Transverse colon (tissue), 4 donors: ENCODE measurements at regions not wholly inside any gene's neighbourhood (a gene's known extent, or its start where the extent isn't known, plus 50 kb on each side); places are given as distances from the start of the nearest gene placed in this dataset.
A peak's percentile ranks its signal among the peaks of the same experiment; 100 is the strongest.
"Not testable (repeated sequence)": the region's sequence is repeated elsewhere in the genome, so short reads cannot be mapped to it uniquely, and the experiment has no call there.

ENCODE experiments used
- DNase-seq: peaks from one replicate; pipeline ENCODE4 v3.0.0-alpha.2; 2019
- H3K27ac ChIP-seq, 4 donors: fragments of 200-600 bp; sonication (generic); 2 replicates each; pipeline ENCODE4 v1.5.1; 2016 to 2018; ENCODE audit warnings: inconsistent platforms in 4 of 4
- H3K27me3 ChIP-seq: fragments of 200-600 bp; sonication (generic); 2 replicates; pipeline ENCODE4 v1.5.1; 2017; ENCODE audit warnings: inconsistent platforms
- H3K36me3 ChIP-seq, 4 donors: fragments of 200-600 bp; sonication (generic); 2 replicates each; pipeline ENCODE4 v1.5.1; 2017 to 2019; ENCODE audit warnings: inconsistent platforms in 4 of 4
- H3K4me1 ChIP-seq, 4 donors: fragments of 200-600 bp; sonication (generic); 2 replicates each; pipeline ENCODE4 v1.5.1; 2017 to 2020; ENCODE audit warnings: inconsistent platforms in 4 of 4
- H3K4me3 ChIP-seq, 4 donors: fragments of 200-600 bp; sonication (generic); 1 replicate in 1 of 4; 2 replicates in 3 of 4; pipeline versions ENCODE4 v1.5.1 to v1.6.1; 2017 to 2019; ENCODE audit warnings: inconsistent platforms in 4 of 4
- H3K9me3 ChIP-seq, 2 donors: fragments of 200-600 bp; sonication (generic); 2 replicates each; pipeline ENCODE4 v1.5.1; 2017 to 2019; ENCODE audit warnings: inconsistent platforms in 2 of 2
- CTCF ChIP-seq, 5 experiments: fragments of 200-600 bp in 3 of 5; fragments of 450-650 bp in 2 of 5; sonication (generic) in 3 of 5; IDR thresholded peaks; 1 replicate in 2 of 5; 2 replicates in 3 of 5; pipeline ENCODE4 v1.5.1; 2016 to 2017; ENCODE audit warnings: antibody characterized with exemption in 5 of 5, inconsistent platforms in 3 of 5, mild to moderate bottlenecking in 2 of 5, moderate library complexity in 1 of 5
- EP300 ChIP-seq: sonication (generic); formaldehyde crosslinking; IDR thresholded peaks from one replicate; pipeline ENCODE4 v1.6.1; 2017; ENCODE audit warnings: antibody characterized with exemption, low read depth
- POLR2A ChIP-seq: fragments of 450-650 bp; IDR thresholded peaks from one replicate; pipeline ENCODE4 v1.6.1; 2016; ENCODE audit warnings: antibody characterized with exemption, mild to moderate bottlenecking, moderate library complexity
- POLR2AphosphoS5 ChIP-seq, 3 donors: sonication (generic); formaldehyde crosslinking; IDR thresholded peaks; one replicate each; pipeline ENCODE4 v1.6.1; 2016; ENCODE audit warnings: antibody characterized with exemption in 3 of 3
- WGBS, 2 donors: methylation state at CpG; one replicate each; pipeline ENCODE4 v1.1.5; 2018; ENCODE audit warnings: low coverage in 1 of 2; 5-methylcytosine and 5-hydroxymethylcytosine counted together
- in situ Hi-C, 4 donors: fragments of 200-750 bp; cut with MboI; loops; one replicate each; pipeline versions ENCODE4 v1.15.0 to v1.15.1; 2017; ENCODE audit warnings: low sequenced_read_pairs in 3 of 4, low pct_ligation_motif_present in 1 of 4, low pct_unique_long_range_greater_than_20kb in 1 of 4
- intact Hi-C: fragments of 100-400 bp; cut with DNase I; formaldehyde crosslinking; loops from one replicate; pipeline ENCODE4 v1.15.1; 2023; ENCODE audit warnings: low total_unique reads

GRCh38 chr6:132118144-132118543 is 167.0 kb upstream of the CCN2 start:
- in situ Hi-C loops = no loop called here
- TF ChIP-seq EP300 (no peak), POLR2A (no peak), POLR2AphosphoS5 (IDR thresholded peaks at IDR 0.05) (no peak), CTCF (IDR thresholded peaks at IDR 0.05) (no peak)

GRCh38 chr6:132115714-132116366 is 164.7 kb upstream of the CCN2 start:
- Histone ChIP-seq H3K4me3 (no peak overlapping the region), H3K4me1 (no peaks in the 10 kb centered on the region), H3K27ac (peak overlapping the region in 1 of 4 donors; percentile 18), H3K36me3 (no peaks in the 10 kb centered on the region), H3K9me3 (no peaks in the 10 kb centered on the region), H3K27me3 (no peaks in the 10 kb centered on the region)
- no peak for DNase-seq
- intact Hi-C loops = no loop called here
- in situ Hi-C loops = no loop called here
- 63 to 69% methylated on average over 7 of the region's 7 CpGs for WGBS, 2 donors
- no peak for TF ChIP-seq POLR2A
- no peak for TF ChIP-seq CTCF (IDR thresholded peaks at IDR 0.05)
- no peak for TF ChIP-seq POLR2AphosphoS5 (IDR thresholded peaks at IDR 0.05)

More at GRCh38 chr6:132118144-132118543, 167.0 kb upstream of the CCN2 start:
- Histone ChIP-seq H3K9me3 (no peaks in the 10 kb centered on the region), H3K27me3 (no peaks in the 10 kb centered on the region), H3K36me3 (no peaks in the 10 kb centered on the region), H3K4me1 (no peaks in the 10 kb centered on the region), H3K4me3 (no peak overlapping the region), H3K27ac (no peak overlapping the region)
- WGBS, 2 donors = 92 to 100% methylated on average over 1 of the region's 1 CpG
- no peak for DNase-seq
- intact Hi-C loops = no loop called here

GRCh38 chr6:132114201-132114825 is 163.1 kb upstream of the CCN2 start:
- H3K4me1 ChIP-seq = no peaks in the 10 kb centered on the region
- no peak overlapping the region for H3K4me3 ChIP-seq
- TF ChIP-seq POLR2A = no peak
- TF ChIP-seq CTCF (IDR thresholded peaks at IDR 0.05) = no peak
- no peak for TF ChIP-seq POLR2AphosphoS5 (IDR thresholded peaks at IDR 0.05)
- no peak for TF ChIP-seq EP300
- DNase-seq = no peak
- peaks cover 7 to 9% of the 10 kb centered on the region in 2 donors for H3K9me3 ChIP-seq
- intact Hi-C loops = no loop called here
- no peak overlapping the region for H3K27ac ChIP-seq
- 82 to 84% methylated on average over 8 of the region's 8 CpGs for WGBS, 2 donors
- in situ Hi-C loops = no loop called here
- no peaks in the 10 kb centered on the region for H3K27me3 ChIP-seq
- no peaks in the 10 kb centered on the region for H3K36me3 ChIP-seq

GRCh38 chr6:132109752-132110151 is 158.6 kb upstream of the CCN2 start:
- in situ Hi-C loops, H3K4me1 ChIP-seq: not testable (repeated sequence)

More at GRCh38 chr6:132109752-132110151, 158.6 kb upstream of the CCN2 start:
- peaks cover 7 to 11% of the 10 kb centered on the region in 2 donors for H3K9me3 ChIP-seq
- DNase-seq, H3K27ac ChIP-seq, H3K36me3 ChIP-seq, H3K27me3 ChIP-seq, H3K4me3 ChIP-seq, intact Hi-C loops: not testable (repeated sequence)
- WGBS, 2 donors = 79 to 84% methylated on average over 3 to 6 of the region's 6 CpGs
